H1 (cell line): ENCODE measurements at regions not wholly inside any gene's neighbourhood (a gene's known extent, or its start where the extent isn't known, plus 50 kb on each side); places are given as distances from the start of the nearest gene placed in this dataset.

Experiments used
- CHD2 ChIP-seq: IDR thresholded peaks from 2 replicates; pipeline ENCODE4 v1.6.1; 2012; ENCODE audit warnings: low read length, improper control_type of control experiment
- EP300 ChIP-seq, 2 experiments: IDR thresholded peaks; 1 replicate in 1 of 2; 2 replicates in 1 of 2; pipeline ENCODE4 v1.6.1; 2011 to 2012; ENCODE audit warnings: low read depth in 2 of 2, low read length in 2 of 2, mild to moderate bottlenecking in 2 of 2, borderline replicate concordance in 1 of 2, inconsistent platforms in 1 of 2, moderate library complexity in 1 of 2
- FOSL1 ChIP-seq: IDR thresholded peaks from 2 replicates; pipeline ENCODE4 v1.6.1; 2011; ENCODE audit warnings: mild to moderate bottlenecking, low read depth, low read length, moderate library complexity; ENCODE audit not compliant: insufficient read depth
- NANOG ChIP-seq: IDR thresholded peaks from 2 replicates; pipeline ENCODE4 v1.6.1; 2011; ENCODE audit warnings: low read length, low read depth, mild to moderate bottlenecking, inconsistent platforms; ENCODE audit not compliant: insufficient read depth, poor library complexity, severe bottlenecking
- POU5F1 ChIP-seq: IDR thresholded peaks from 2 replicates; pipeline ENCODE4 v1.6.1; 2011; ENCODE audit warnings: low read depth, mild to moderate bottlenecking, low read length, moderate library complexity
- SP1 ChIP-seq: IDR thresholded peaks from 2 replicates; pipeline ENCODE4 v1.6.1; 2011; ENCODE audit warnings: low read depth, low read length
- SP2 ChIP-seq: IDR thresholded peaks from 2 replicates; pipeline ENCODE4 v1.6.1; 2012; ENCODE audit warnings: mild to moderate bottlenecking, low read length, inconsistent platforms
- SP4 ChIP-seq: IDR thresholded peaks from 2 replicates; pipeline ENCODE4 v1.6.1; 2012; ENCODE audit warnings: low read length, inconsistent platforms
- TCF12 ChIP-seq: IDR thresholded peaks from 2 replicates; pipeline ENCODE4 v1.6.1; 2011; ENCODE audit warnings: low read depth, mild to moderate bottlenecking, low read length
- TF ChIP-seq, protein P1 (sequence below): fragments of 300-600 bp; sonication (generic); IDR thresholded peaks from 2 replicates; pipeline ENCODE4 v1.7.1; 2012; ENCODE audit warnings: low read length, moderate library complexity, mild to moderate bottlenecking, inconsistent platforms; ENCODE audit not compliant: insufficient replicate concordance

DNA sequence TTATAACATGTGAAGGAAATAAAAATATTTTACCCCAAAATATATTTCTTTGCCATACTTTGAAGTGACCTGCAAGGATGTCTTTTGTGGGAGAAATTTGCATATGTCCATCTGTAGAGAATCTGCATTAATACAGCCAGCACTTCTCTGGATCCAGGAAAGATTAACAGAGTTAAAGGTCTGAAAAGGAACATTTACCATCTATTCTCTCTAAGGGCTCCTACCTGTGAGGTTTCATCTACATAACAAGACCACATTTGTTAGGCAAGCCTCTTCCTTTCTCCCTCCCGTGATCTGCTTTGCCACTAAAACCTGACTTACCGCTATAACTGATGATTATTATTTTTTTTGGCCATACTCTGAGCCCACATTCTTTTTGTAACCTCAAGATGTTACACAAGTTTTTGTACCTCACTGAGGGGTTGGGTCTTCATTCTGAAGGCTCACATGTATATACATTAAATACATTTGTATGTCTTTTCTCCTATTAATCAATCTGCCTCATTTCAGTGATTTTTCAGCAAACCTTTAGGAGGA, 129.4 kb downstream of the AKR1D1 start (continued):
- TF ChIP-seq, protein P1, sequence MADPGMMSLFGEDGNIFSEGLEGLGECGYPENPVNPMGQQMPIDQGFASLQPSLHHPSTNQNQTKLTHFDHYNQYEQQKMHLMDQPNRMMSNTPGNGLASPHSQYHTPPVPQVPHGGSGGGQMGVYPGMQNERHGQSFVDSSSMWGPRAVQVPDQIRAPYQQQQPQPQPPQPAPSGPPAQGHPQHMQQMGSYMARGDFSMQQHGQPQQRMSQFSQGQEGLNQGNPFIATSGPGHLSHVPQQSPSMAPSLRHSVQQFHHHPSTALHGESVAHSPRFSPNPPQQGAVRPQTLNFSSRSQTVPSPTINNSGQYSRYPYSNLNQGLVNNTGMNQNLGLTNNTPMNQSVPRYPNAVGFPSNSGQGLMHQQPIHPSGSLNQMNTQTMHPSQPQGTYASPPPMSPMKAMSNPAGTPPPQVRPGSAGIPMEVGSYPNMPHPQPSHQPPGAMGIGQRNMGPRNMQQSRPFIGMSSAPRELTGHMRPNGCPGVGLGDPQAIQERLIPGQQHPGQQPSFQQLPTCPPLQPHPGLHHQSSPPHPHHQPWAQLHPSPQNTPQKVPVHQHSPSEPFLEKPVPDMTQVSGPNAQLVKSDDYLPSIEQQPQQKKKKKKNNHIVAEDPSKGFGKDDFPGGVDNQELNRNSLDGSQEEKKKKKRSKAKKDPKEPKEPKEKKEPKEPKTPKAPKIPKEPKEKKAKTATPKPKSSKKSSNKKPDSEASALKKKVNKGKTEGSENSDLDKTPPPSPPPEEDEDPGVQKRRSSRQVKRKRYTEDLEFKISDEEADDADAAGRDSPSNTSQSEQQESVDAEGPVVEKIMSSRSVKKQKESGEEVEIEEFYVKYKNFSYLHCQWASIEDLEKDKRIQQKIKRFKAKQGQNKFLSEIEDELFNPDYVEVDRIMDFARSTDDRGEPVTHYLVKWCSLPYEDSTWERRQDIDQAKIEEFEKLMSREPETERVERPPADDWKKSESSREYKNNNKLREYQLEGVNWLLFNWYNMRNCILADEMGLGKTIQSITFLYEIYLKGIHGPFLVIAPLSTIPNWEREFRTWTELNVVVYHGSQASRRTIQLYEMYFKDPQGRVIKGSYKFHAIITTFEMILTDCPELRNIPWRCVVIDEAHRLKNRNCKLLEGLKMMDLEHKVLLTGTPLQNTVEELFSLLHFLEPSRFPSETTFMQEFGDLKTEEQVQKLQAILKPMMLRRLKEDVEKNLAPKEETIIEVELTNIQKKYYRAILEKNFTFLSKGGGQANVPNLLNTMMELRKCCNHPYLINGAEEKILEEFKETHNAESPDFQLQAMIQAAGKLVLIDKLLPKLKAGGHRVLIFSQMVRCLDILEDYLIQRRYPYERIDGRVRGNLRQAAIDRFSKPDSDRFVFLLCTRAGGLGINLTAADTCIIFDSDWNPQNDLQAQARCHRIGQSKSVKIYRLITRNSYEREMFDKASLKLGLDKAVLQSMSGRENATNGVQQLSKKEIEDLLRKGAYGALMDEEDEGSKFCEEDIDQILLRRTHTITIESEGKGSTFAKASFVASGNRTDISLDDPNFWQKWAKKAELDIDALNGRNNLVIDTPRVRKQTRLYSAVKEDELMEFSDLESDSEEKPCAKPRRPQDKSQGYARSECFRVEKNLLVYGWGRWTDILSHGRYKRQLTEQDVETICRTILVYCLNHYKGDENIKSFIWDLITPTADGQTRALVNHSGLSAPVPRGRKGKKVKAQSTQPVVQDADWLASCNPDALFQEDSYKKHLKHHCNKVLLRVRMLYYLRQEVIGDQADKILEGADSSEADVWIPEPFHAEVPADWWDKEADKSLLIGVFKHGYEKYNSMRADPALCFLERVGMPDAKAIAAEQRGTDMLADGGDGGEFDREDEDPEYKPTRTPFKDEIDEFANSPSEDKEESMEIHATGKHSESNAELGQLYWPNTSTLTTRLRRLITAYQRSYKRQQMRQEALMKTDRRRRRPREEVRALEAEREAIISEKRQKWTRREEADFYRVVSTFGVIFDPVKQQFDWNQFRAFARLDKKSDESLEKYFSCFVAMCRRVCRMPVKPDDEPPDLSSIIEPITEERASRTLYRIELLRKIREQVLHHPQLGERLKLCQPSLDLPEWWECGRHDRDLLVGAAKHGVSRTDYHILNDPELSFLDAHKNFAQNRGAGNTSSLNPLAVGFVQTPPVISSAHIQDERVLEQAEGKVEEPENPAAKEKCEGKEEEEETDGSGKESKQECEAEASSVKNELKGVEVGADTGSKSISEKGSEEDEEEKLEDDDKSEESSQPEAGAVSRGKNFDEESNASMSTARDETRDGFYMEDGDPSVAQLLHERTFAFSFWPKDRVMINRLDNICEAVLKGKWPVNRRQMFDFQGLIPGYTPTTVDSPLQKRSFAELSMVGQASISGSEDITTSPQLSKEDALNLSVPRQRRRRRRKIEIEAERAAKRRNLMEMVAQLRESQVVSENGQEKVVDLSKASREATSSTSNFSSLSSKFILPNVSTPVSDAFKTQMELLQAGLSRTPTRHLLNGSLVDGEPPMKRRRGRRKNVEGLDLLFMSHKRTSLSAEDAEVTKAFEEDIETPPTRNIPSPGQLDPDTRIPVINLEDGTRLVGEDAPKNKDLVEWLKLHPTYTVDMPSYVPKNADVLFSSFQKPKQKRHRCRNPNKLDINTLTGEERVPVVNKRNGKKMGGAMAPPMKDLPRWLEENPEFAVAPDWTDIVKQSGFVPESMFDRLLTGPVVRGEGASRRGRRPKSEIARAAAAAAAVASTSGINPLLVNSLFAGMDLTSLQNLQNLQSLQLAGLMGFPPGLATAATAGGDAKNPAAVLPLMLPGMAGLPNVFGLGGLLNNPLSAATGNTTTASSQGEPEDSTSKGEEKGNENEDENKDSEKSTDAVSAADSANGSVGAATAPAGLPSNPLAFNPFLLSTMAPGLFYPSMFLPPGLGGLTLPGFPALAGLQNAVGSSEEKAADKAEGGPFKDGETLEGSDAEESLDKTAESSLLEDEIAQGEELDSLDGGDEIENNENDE, result peak; percentile 82
- TF ChIP-seq SP4, result no peak
- TF ChIP-seq NANOG, result peak; percentile 95
- peak; percentile 69 for TF ChIP-seq SP1
- TF ChIP-seq EP300 (IDR thresholded peaks at IDR 0.05; ENCODE audit: borderline replicate concordance in 1 of 2, low read depth in 2 of 2, low read length in 2 of 2), result peak in 1 of 2 experiments; percentile 89; a peak in 1 of 3 replicates
- TF ChIP-seq SP2, result no peak
- 0 out of 2 replicates have a peak, but pooled peaks have one; percentile 63 for TF ChIP-seq TCF12
- TF ChIP-seq FOSL1, result no peak
- TF ChIP-seq CHD2, result 0 out of 2 replicates have a peak, but pooled peaks have one; percentile 8
- peak; percentile 80 for TF ChIP-seq POU5F1
